GM12873 (cell line): ENCODE measurements at regions not wholly inside any gene's neighbourhood (a gene's known extent, or its start where the extent isn't known, plus 50 kb on each side); places are given as distances from the start of the nearest gene placed in this dataset.

ENCODE experiments used
- CTCF ChIP-seq: IDR thresholded peaks from 2 replicates; pipeline ENCODE4 v1.5.1; 2012; ENCODE audit warnings: low read depth, mild to moderate bottlenecking, moderate library complexity, low read length, control low read depth; ENCODE audit not compliant: insufficient read depth; ENCODE audit errors: missing control alignments

- TF ChIP-seq CTCF, result no peak
Measured at GRCh38 chr1:4048076-4048475, 148.0 kb upstream of the C1orf174 start.

- TF ChIP-seq CTCF, result no peak
Measured at GRCh38 chr1:4048921-4049320, 148.8 kb upstream of the C1orf174 start.

- no peak for TF ChIP-seq CTCF
Measured at GRCh38 chr1:4050998-4051397, 150.9 kb upstream of the C1orf174 start.

- TF ChIP-seq CTCF, result no peak
Measured at GRCh38 chr1:4052657-4053056, 152.6 kb upstream of the C1orf174 start.

- TF ChIP-seq CTCF, result no peak
Measured at GRCh38 chr1:4053160-4053748, 153.2 kb upstream of the C1orf174 start.

- no peak for TF ChIP-seq CTCF
Measured at GRCh38 chr1:4053774-4054173, 153.7 kb upstream of the C1orf174 start.

GRCh38 chr1:4055294-4055967 lies 155.4 kb upstream of the C1orf174 start:
- no peak for TF ChIP-seq CTCF
